22Rv1 (cell line): ENCODE measurements at regions not wholly inside any gene's neighbourhood (a gene's known extent, or its start where the extent isn't known, plus 50 kb on each side); places are given as distances from the start of the nearest gene placed in this dataset.
A peak's percentile ranks its signal among the peaks of the same experiment; 100 is the strongest.

Source experiments
- H3K27ac ChIP-seq: fragments of 450-650 bp; 2 replicates; pipeline ENCODE4 v1.5.1; 2017
- CTCF ChIP-seq: fragments of 450-650 bp; IDR thresholded peaks from 2 replicates; pipeline ENCODE4 v1.5.1; 2017; ENCODE audit warnings: mild to moderate bottlenecking
- ZFX ChIP-seq: fragments of 450-650 bp; IDR thresholded peaks from 2 replicates; pipeline ENCODE4 v1.6.1; 2017; ENCODE audit warnings: antibody characterized with exemption, borderline replicate concordance

- TF ChIP-seq CTCF (no peak), ZFX (no peak)
- H3K27ac ChIP-seq: no peak overlapping the region
Observed at GRCh38 chr13:30120133-30120822, 187.1 kb downstream of the KATNAL1 start.

GRCh38 chr13:30119476-30119875, 187.9 kb downstream of the KATNAL1 start:
- H3K27ac ChIP-seq: no peak overlapping the region
- no peak for TF ChIP-seq CTCF
- no peak for TF ChIP-seq ZFX

GRCh38 chr13:30116379-30116778, 191.0 kb downstream of the KATNAL1 start:
- no peak for TF ChIP-seq CTCF
- TF ChIP-seq ZFX: no peak

GRCh38 chr13:30115257-30115600, 192.1 kb downstream of the KATNAL1 start:
- peak; percentile 55 for TF ChIP-seq CTCF
- no peak for TF ChIP-seq ZFX
- H3K27ac ChIP-seq: peak overlapping the region; percentile 54; the same call in 1 of the 2 replicates

More at GRCh38 chr13:30116379-30116778, 191.0 kb downstream of the KATNAL1 start:
- H3K27ac ChIP-seq: no peak overlapping the region

GRCh38 chr13:30114571-30115256, 192.6 kb downstream of the KATNAL1 start:
- peak overlapping the region; percentile 54 for H3K27ac ChIP-seq
- TF ChIP-seq ZFX (no peak), CTCF (peak; percentile 94)

GRCh38 chr13:30113983-30114570, 193.3 kb downstream of the KATNAL1 start:
- TF ChIP-seq ZFX (no peak), CTCF (no peak)
- peak overlapping the region; percentile 54 for H3K27ac ChIP-seq

- TF ChIP-seq CTCF (no peak), ZFX (no peak)
- peak overlapping the region; percentile 54; the same call in 1 of the 2 replicates for H3K27ac ChIP-seq
Observed at GRCh38 chr13:30113551-30113950, 193.8 kb downstream of the KATNAL1 start.
